ENCODE measurements at regions not wholly inside any gene's neighbourhood (a gene's known extent, or its start where the extent isn't known, plus 50 kb on each side); places are given as distances from the start of the nearest gene placed in this dataset.
"Not testable (repeated sequence)": the region's sequence is repeated elsewhere in the genome, so short reads cannot be mapped to it uniquely, and the experiment has no call there.

DNA sequence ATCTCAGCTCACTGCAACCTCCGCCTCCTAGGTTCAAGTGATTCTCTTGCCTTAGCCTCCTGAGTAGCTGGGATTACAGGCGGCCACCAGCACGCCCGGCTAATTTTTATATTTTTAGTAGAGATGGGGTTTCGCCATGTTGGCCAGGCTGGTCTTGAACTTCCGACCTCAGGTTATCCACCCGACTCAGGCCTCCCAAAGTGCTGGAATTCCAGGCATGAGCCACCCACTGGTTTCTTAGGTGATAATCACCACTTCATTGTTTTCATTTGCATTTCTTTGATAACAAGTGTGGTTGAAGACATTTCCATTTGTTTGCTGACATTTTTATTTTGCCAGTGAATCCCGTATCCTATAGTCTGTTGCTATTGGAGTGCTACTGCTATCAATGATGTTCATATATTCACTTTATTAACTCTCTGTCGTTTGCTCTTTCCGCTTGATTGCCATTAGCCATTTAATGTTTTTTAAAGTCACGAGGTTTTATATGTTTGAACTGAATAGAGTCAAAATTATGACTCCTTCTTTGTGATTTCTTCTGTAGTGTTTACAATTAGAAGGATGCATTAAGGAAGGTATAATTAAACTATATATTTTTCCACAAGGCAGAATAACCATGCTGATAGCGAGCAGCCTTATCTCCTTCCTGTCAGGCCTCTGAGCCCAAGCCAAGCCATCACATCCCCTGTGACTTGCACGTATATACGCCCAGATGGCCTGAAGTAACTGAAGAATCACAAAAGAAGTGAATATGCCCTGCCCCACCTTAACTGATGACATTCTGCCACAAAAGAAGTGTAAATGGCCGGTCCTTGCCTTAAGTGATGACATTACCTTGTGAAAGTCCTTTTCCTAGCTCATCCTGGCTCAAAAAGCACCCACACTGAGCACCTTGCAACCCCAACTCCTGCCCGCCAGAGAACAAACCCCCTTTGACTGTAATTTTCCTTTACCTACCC is 87.3 kb upstream of the DAPK1 start:
- not testable (repeated sequence) for DNase-seq (ENCODE audit: low spot score)

DNA sequence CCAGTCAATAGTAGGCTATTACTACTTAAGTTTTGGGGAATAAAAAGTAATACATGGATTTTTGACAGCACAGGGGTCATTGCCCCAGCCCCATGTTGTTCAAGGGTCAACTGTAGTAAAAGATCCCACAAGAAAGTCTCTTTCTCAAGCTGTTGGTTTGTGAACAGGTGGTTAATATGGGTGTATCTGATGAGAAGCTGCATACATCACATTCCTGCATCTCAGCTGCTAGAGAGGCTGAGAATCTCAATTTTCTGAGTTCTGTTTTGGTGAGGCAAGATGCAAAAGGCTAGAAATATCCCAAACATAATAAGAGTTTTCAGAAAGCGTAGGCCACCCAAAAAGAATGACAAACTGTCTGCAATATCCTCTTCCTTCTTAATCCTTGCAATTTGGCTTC is 76.8 kb upstream of the DAPK1 start:
- DNase-seq (ENCODE audit: low spot score), result no peak

DNA sequence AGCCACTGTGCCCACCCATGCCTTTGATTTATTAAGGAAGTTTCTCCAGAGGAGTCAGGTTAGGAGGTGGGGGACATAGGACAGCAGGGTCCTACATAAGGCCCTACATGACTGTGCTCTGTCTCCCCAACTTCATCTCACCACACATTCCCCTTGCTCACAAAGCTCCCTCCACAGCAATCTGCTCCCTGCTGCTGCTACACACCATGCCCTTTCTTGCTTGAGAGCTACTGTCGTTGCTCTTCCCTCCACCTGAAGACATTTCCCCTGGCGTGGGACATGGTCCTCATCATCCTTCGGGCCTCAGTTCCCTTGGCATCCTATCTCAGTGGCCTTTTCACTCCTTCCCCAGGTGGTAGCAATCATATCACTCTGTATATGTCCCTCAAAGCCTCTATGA is 75.9 kb upstream of the DAPK1 start:
- no peak for DNase-seq (ENCODE audit: low spot score)

DNA sequence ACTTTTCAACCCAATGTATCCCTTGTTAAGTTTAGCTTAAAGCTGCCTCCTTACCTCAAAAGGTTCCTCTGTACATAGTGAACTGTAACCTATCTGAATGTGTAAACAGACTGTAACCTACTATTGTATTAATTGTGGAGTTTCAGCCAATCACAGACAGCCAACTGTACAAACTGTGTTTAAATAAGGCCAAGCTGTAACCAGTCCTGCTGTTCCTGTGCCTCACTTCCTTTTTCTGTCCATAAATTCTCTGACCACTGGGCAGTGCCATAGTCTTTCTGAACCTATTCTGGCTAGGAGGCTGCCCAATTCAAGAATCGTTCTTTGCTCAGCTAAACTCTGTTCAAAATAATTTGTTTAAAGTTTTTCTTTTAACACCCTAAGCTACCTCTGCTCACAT is 74.7 kb upstream of the DAPK1 start:
- DNase-seq (ENCODE audit: low spot score), result no peak

DNA sequence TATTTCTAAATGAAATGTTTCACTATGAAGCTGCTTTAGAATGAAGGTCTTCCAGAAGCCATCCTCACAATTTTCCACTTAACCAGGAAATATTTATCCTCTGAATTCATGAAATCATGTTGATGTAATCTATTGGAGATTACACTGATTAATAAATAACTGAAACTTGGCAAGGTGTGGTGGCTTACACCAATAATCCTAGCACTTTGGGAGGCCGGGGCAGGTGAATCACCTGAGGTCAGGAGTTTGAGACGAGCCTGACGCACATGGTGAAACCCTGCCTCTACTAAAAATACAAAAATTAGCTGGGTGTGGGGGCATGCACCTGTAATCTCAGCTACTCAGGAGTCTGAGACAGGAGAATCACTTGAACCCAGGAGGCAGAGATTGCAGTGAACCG is 73.8 kb upstream of the DAPK1 start:
- DNase-seq (ENCODE audit: low spot score), result not testable (repeated sequence)

DNA sequence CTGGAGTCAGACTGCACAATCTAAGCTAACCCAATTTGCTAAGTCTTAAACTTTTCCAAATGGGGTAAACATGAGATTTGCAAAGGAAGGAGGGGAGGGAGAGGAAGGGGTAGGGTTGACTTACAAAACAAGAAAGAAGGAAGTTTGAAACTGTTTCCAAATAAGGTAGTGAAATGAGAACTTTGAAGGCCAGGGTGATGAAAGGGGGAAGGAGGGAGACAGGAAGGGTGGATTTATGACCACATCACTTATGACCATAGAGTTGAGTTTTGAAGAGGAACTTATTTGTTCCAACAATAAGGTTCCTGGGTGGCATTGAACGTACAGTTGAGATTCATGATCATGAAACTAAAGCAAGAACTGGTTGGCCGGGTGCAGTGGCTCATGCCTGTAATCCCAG is 72.5 kb upstream of the DAPK1 start:
- DNase-seq (ENCODE audit: low spot score), result no peak

DNA sequence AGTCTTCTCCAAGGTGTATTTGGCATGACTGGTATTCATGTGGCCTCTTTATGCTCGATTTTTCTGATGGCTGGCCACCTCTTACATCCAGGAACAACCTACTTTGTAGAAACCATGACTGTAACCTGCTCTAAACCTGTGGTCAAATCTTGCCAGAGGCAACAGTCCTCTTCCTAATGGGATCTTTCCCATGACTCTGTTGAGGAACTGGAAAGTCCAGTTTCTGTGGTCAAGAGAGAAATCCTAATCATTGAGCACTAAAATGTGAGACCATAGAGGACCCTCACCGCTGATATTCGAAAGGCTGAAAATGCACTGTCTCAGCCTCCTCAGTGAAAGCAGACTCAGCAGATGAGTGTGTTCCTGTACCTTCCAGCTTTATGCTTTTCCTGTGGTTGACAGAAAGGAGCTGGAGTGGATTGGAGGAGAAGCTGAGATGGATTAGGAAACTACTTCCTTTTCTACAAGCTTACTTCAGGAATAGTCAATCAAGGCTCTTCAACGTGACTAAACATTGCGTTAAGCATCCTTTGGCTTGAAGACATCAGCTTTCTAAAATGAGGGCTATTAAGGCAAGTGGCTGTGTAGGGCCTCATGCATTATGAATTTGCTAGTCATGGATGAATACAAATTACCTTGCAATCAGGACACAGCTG is 69.7 kb upstream of the DAPK1 start:
- no peak for DNase-seq (ENCODE audit: low spot score)

DNA sequence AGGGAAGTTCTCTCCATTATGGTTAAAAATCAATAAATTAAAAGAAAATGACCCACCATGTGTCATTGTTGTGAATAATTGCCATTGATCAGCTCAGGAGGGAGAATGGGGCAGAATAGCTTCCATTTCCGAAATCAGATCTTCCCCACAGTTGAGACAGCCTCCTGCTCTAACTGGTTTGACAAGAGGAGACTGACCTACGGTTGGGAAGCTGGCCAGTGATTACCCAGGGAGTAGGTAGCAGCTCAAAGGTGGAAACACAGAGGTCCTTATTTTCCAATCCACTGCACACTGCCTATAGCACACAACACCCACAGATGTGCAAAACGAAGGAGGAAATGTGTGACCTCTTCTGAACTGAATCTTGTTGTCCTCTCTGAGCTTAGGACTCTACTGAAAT is 69.0 kb upstream of the DAPK1 start:
- DNase-seq (ENCODE audit: low spot score), result no peak

DNA sequence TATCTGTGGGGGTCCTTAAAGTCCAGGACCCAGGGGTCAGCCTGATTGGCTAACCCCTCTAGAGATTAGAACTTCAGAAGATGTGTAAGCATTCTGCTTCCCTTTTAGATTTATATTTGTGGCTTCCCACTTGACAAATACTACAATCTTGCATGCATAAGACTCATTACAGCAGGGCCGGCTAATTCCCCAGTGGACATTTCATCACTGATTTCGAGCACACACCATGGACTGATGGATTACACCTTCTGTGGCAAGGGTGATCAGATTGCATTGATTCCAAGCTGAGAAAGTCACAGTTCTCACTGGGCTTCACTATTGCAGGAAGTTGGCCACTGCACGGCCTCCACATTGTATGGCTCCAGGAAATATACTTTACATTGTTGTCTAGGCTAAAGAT is 65.8 kb upstream of the DAPK1 start:
- no peak for DNase-seq (ENCODE audit: low spot score)

DNA sequence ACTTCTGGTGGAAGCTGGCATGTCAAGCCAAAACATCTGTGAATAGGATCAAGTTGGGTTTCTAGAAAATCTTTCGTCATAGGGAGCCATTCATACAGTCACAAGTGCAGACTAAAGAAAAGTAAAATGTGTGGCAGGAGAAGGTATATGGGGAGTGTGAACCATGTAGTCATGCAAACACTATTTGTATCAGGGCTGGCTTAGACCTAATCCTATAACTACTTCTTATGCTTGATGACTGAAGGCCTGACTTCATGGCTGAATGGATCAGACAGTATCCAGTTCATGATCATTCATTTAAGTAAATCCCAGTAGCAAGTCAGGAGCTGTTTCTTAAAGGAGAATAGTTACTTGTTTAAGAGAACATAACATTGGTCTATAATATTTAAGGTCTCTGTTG is 63.8 kb upstream of the DAPK1 start:
- DNase-seq (ENCODE audit: low spot score), result no peak

DNA sequence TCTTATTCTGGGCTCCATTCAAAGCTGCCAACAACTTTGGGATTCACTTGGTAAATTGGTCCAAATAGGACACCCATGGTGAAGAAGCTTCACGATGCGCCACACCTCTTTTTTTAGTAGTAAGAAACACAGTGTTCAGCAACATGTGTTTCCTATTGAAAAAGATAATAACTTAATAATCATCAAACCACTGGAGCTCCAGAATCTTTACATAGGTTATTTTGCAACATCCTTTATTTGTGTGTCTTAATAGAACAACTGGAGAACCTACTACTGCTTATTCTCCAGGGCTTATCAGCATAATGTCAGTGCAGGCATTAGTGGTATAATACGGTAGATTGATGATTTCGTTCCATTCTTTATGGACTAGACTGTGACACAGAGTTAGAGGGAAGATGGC is 63.3 kb upstream of the DAPK1 start:
- no peak for DNase-seq (ENCODE audit: low spot score)

DNA sequence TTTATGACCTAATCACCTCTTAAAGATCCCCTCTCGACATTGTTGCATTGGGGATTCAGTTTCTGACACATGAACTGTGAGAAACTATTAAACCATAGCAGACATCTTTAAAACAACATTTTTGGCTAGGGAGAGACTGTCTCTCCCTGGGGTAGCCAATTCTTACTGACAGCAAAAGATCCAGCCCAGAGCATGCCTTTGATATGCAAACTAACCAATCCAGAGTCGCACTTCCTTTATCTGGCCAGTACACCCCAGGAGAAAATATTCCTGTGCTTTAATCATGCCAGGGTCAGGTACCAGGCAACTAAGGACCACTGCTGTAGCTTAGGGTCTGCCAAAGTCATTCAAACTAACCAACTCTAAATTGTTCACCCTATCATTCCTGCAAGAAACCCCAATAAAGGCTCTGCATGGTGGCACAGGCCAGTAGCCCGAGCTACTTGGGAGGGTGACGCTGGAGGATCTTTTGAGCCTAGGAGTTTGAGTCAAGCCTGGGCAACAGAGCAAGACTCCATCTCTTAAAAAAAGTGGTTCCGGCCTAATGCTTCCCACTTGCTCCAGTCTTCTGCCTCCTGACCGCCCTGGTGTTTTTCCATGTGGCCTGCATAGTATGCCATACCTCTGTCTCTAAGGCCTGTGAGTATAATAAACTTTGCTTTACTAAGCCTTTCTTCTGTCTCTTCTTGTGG is 62.3 kb upstream of the DAPK1 start:
- no peak for DNase-seq (ENCODE audit: low spot score)

DNA sequence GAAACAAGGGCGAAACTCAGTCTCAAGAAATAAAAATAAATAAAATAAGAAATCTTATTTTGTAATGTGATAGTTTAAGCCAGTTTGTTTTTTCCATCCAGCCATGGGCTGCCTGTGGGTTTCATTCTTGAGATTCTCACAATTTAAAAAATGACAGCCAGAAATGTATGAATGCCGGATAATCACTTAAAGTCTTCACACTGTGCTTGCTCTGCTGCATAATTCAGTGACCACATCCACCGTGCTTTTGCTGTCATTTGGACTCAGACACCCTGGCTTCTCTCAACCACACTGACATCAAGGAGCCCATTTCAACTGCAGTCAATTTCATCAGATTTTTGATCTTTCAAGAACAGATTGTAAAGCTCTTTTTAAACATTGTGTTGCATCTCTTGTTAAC is 61.0 kb upstream of the DAPK1 start:
- DNase-seq (ENCODE audit: low spot score), result no peak

DNA sequence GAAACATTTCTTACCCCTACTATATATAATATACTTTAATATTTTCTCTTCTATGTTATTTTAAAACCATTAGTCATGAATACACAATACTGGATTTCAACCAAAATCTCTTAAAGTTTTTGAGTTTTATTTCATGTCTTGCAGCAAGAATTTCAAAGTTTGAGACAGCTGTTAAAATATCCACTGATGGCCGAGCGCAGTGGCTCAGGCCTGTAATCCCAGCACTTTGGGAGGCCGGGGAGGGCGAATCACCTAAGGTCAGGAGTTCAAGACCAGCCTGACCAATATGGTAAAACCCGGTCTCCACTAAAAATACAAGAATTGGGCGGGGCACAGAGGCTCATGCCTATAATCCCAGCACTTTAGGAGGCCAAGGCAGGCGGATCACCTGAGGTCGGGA is 59.7 kb upstream of the DAPK1 start:
- no peak for DNase-seq (ENCODE audit: low spot score)

DNA sequence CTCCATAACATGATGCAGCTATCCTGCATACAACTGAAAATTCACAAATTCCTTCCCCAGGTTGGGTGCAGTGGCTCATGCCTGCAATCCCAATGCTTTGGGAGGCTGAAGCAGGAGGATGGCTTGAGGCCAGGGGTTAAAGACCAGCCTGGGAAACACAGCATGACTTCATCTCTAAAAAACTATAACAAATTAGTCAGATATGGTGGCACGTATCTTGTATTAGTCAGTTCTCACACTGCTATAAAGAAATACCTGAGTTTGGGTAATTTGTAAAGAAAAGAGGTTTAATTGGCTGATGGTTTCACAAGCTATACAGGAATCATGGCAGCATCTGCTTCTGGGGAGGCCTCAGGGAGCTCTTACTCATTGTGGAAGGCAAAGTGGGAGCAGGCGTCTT is 56.4 kb upstream of the DAPK1 start:
- no peak for DNase-seq (ENCODE audit: low spot score)

DNA sequence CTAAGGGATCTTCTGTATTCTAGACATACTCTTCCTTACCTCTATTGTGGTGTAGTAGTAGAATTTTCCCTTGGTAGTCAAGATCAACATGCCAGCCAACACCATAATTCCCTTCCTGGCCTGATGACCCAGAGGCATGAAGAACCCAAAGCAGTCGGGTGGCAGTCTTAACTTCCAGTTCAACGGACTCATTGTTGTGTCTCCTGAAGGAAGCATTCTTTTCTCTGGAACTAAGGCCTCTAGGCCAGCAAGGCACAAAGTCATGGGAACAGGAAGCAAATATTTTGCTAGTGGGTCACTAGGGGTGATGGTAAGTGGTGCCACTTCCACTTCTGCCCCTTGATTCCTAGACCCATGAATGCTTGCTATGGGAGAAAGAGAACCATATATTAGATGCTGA is 55.2 kb upstream of the DAPK1 start:
- DNase-seq (ENCODE audit: low spot score), result no peak

DNA sequence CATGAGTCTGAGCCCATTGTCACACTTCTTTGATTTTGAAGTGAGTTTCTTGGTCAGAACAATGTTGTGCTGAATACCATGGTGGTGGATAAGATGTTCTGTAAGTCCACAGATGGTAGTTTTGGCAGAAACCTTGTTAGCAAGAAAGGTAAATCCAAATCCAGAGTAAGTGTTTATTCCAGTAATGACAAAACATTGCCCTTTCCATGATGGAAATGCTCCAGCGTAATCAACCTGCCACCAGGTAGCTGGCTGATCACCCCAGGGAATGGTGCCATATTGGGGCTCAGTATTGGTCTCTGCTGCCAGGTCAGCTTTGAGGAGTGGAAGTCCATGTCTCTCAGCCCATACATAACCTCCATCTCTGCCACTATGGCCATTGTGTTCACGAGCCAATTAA is 54.7 kb upstream of the DAPK1 start:
- DNase-seq (ENCODE audit: low spot score), result no peak

DNA sequence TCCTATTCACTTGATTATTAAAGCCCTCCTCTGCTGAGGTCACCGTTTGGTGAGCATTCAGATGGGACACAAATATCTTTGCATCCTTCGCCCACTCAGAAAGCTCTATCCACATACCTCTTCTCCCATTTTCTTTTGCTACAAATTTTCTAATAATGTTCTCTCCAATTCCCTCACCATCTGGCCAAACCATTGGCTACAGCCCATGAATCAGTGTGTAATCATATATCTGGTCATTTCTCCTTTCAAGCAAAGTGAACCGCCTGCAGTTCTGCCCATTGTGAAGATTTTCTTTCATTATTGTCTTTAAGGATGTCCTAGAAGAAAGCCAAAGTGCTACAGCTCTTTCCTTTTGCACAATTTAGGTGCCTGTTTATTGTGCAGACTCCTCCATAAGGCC is 54.2 kb upstream of the DAPK1 start:
- DNase-seq (ENCODE audit: low spot score), result no peak

DNA sequence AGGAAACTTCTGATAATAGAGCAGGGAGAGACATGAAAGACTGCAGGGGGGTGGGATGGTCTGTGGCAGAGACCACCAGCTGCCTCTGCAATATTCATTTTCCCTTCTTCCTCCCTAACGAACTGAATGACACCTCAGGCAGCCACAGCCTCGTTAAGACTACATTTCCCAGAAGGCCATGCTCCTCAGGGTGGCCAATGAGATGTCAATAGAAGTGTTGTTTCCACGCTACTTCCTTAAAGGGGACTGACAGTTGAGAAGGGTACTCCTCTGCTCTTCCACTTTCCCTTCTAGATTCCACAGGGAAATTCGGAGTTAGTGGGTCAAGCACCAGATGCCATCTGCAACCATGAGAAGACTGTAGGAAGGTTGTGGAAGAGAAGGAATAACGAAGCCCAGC is 52.0 kb upstream of the DAPK1 start:
- no peak for DNase-seq (ENCODE audit: low spot score)

DNA sequence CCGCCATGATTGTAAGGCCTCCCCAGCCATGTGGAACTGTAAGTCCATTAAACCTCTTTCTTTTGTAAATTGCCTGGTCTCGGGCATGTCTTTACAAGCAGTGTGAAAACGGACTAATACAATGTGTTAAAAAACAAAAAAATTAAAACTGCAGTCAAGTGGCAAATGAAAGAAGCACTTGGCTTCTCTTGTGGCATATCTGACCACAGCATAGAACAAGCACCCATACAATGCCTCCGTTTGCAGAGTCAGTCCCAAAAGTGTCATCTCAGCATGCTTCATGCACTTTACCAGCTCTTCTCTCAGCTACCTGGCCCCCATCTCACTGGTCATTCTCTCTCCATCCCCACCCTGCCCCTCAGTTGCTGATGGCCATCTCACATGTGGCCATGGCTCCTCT is 51.1 kb upstream of the DAPK1 start:
- DNase-seq (ENCODE audit: low spot score), result no peak

DNA sequence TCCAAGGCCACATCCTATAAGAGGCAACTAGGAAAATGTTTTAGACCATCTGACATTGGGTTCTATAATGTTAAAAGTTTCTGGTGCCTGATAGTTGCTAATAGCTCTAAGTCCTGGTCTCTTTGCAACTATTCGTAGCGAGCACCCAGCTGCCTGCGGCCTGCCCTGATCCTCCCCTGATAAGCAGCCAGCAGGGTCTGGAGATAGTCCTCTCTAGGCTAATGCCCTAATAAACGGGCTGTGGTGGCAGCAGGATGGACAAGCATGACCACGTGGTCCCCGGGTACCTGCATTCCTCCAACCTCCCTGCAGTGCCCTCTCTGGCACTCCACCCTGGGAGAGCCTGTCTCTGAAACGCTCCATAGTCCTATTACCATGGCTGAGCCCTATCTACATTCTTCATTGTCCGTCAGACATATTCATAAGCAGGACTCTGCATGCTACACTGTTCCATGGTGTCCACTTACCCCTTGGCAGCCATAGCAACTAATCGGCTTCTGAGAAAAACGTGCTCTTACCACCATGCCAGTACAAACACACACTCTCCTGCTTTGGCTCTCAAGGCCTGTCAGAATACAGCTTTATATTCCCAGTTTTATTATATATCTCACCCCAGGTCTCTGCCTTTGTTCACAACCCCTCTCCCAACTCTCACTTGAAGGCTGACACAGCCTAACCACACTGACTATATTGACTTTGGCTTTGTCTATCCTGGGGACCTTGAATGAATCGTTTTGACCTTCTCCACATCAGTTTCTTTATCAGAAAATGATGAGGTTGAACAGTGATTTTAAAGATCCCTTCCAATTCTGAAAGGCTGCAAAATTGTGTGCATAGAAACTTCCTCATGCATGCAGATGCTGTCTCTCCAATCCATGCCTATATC is 49.9 kb upstream of the DAPK1 start:
- DNase-seq (ENCODE audit: low spot score), result no peak

Data from hepatic stellate cell (primary cell).